ENCODE measurements at regions not wholly inside any gene's neighbourhood (a gene's known extent, or its start where the extent isn't known, plus 50 kb on each side); places are given as distances from the start of the nearest gene placed in this dataset.

DNA sequence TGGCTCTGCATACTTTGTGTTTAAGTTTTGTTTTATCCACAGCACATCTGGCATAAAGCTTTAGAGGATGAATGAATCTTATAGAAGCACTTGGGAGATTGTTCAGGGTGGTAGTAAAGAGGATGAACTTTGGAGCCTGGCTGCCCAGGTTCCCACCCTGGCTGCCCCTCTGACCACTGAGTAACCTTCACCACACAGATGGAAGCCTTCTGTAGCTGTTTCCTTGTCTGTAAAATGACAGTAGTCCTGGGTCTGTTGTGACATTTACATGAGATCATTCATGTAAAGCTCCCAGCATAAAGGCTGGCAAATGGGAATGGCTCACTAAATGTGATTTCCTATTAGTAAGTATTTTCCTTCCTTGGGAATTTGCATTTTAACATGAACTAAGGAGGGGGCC lies 85.7 kb upstream of the FAM169A start:
- H3K9me3 ChIP-seq (ENCODE audit: control insufficient read depth, insufficient read depth, low read length), result no peaks in the 10 kb centered on the region
- no peaks in the 10 kb centered on the region for H3K4me1 ChIP-seq (ENCODE audit: control insufficient read depth, low read length)
- H3K27me3 ChIP-seq (ENCODE audit: control insufficient read depth, low read length), result peaks cover 7% of the 10 kb centered on the region; the same call in 1 of the 2 replicates
- no peaks in the 10 kb centered on the region for H3K36me3 ChIP-seq (ENCODE audit: control insufficient read depth, low read length)
- H3F3A ChIP-seq (ENCODE audit: control insufficient read depth, insufficient read depth), result no peaks in the 10 kb centered on the region
- H3K9me2 ChIP-seq (replicated peaks; ENCODE audit: control insufficient read depth, low read length), result no peaks in the 10 kb centered on the region
- no peaks in the 10 kb centered on the region for H4K20me1 ChIP-seq (ENCODE audit: control insufficient read depth, insufficient read depth, low read depth, low read length)
- H3K27ac ChIP-seq (ENCODE audit: low read depth, low read length), result no peak overlapping the region
- H3K4me3 ChIP-seq (ENCODE audit: low read length), result no peak overlapping the region
- H3K79me2 ChIP-seq (ENCODE audit: control insufficient read depth, low read length), result no peaks in the 10 kb centered on the region
- no peak overlapping the region for H3K4me2 ChIP-seq (ENCODE audit: low read length)
- no peak for TF ChIP-seq EZH2phosphoT487 (IDR thresholded peaks at IDR 0.05; ENCODE audit: borderline replicate concordance, low read length)
- TF ChIP-seq, protein P1, sequence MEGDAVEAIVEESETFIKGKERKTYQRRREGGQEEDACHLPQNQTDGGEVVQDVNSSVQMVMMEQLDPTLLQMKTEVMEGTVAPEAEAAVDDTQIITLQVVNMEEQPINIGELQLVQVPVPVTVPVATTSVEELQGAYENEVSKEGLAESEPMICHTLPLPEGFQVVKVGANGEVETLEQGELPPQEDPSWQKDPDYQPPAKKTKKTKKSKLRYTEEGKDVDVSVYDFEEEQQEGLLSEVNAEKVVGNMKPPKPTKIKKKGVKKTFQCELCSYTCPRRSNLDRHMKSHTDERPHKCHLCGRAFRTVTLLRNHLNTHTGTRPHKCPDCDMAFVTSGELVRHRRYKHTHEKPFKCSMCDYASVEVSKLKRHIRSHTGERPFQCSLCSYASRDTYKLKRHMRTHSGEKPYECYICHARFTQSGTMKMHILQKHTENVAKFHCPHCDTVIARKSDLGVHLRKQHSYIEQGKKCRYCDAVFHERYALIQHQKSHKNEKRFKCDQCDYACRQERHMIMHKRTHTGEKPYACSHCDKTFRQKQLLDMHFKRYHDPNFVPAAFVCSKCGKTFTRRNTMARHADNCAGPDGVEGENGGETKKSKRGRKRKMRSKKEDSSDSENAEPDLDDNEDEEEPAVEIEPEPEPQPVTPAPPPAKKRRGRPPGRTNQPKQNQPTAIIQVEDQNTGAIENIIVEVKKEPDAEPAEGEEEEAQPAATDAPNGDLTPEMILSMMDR (IDR thresholded peaks at IDR 0.05; ENCODE audit: low read depth, low read length, poor library complexity, severe bottlenecking), result no peak

DNA sequence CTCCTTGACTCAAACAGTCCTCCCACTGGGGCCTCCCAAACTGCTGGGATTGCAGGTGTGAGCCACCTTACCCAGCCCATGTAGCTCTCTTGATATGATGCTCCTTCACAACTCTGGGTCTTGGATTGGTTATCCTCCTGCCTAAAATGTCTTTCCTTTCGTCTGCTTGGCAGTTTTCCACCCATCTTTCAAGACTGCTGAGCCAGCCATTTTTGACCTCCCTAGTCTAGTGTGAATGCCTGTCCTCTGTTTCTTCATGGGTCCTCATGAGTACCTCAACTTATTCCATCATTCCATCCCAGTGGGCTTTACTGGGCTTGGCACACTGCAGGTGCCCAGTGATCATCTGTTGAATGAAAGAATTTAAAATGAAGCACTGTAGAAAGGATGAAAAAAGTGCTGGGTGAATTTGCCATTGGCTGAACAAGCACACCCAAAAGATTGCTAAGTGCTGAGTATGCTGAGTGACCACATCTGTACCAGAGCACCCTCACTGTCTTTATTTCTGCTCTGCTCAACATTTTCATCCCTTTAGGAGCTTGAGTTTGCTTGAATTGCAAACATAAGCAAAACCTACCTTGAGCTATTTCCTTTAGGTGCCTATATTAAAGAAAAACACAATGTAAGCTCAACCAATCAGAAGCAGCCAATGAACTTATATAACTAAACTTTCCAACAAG lies 84.8 kb upstream of the FAM169A start:
- Histone ChIP-seq H3F3A (ENCODE audit: control insufficient read depth, insufficient read depth) (no peaks in the 10 kb centered on the region), H3K36me3 (ENCODE audit: control insufficient read depth, low read length) (no peaks in the 10 kb centered on the region)

DNA sequence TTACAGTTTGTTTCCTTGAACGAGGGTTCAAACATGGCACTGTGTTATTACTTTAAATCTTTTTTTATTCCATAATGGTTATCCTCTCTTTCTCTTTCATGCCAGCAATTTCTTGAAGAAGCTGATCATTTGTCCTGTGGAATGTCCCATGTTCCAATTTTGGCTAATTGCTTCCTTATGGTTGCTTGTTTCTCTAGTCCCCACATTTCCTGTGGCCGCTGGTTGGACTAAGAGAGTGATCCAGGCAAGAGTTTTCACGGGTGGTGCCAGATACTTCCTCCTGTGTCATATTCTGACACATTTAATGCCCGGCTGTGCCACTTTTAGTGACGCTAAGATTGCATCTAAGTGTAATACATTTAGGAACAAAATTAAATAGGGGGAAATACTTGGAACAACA lies 83.8 kb upstream of the FAM169A start:
- no peaks in the 10 kb centered on the region for H3K36me3 ChIP-seq (ENCODE audit: control insufficient read depth, low read length)
- no peak overlapping the region for H3K4me3 ChIP-seq (ENCODE audit: low read length)
- TF ChIP-seq, protein P1 (IDR thresholded peaks at IDR 0.05; ENCODE audit: low read depth, low read length, poor library complexity, severe bottlenecking), result no peak
- TF ChIP-seq EZH2phosphoT487 (IDR thresholded peaks at IDR 0.05; ENCODE audit: borderline replicate concordance, low read length), result no peak
- H3K4me2 ChIP-seq (ENCODE audit: low read length), result no peak overlapping the region
- no peaks in the 10 kb centered on the region for H3K4me1 ChIP-seq (ENCODE audit: control insufficient read depth, low read length)
- H3K9me2 ChIP-seq (replicated peaks; ENCODE audit: control insufficient read depth, low read length), result no peaks in the 10 kb centered on the region
- no peaks in the 10 kb centered on the region for H3F3A ChIP-seq (ENCODE audit: control insufficient read depth, insufficient read depth)
- H3K79me2 ChIP-seq (ENCODE audit: control insufficient read depth, low read length), result no peaks in the 10 kb centered on the region
- H4K20me1 ChIP-seq (ENCODE audit: control insufficient read depth, insufficient read depth, low read depth, low read length), result no peaks in the 10 kb centered on the region
- peaks cover 10% of the 10 kb centered on the region; the same call in 1 of the 2 replicates for H3K27me3 ChIP-seq (ENCODE audit: control insufficient read depth, low read length)
- no peaks in the 10 kb centered on the region for H3K9me3 ChIP-seq (ENCODE audit: control insufficient read depth, insufficient read depth, low read length)
- H3K27ac ChIP-seq (ENCODE audit: low read depth, low read length), result no peak overlapping the region

More for the DNA sequence above, 84.8 kb upstream of the FAM169A start:
- Histone ChIP-seq H3K27me3 (ENCODE audit: control insufficient read depth, low read length) (peaks cover 7% of the 10 kb centered on the region; the same call in 1 of the 2 replicates), H3K4me2 (ENCODE audit: low read length) (no peak overlapping the region), H3K79me2 (ENCODE audit: control insufficient read depth, low read length) (no peaks in the 10 kb centered on the region), H4K20me1 (ENCODE audit: control insufficient read depth, insufficient read depth, low read depth, low read length) (no peaks in the 10 kb centered on the region), H3K4me3 (ENCODE audit: low read length) (no peak overlapping the region), H3K4me1 (ENCODE audit: control insufficient read depth, low read length) (no peaks in the 10 kb centered on the region), H3K9me2 (replicated peaks; ENCODE audit: control insufficient read depth, low read length) (no peaks in the 10 kb centered on the region), H3K27ac (ENCODE audit: low read depth, low read length) (no peak overlapping the region), H3K9me3 (ENCODE audit: control insufficient read depth, insufficient read depth, low read length) (no peaks in the 10 kb centered on the region)
- TF ChIP-seq, protein P1 (IDR thresholded peaks at IDR 0.05; ENCODE audit: low read depth, low read length, poor library complexity, severe bottlenecking), result no peak
